GM12892 (cell line): ENCODE measurements at regions not wholly inside any gene's neighbourhood (a gene's known extent, or its start where the extent isn't known, plus 50 kb on each side); places are given as distances from the start of the nearest gene placed in this dataset.

Experiments
- DNase-seq: peaks from one replicate; pipeline ENCODE4 v3.0.0; 2011; ENCODE audit not compliant: insufficient read length
- FAIRE-seq: peaks from 2 replicates; lab custom pipeline; 2011; peaks lifted over from hg19 to GRCh38; lab: Jason Lieb, UNC
- POLR2A ChIP-seq: IDR thresholded peaks from 2 replicates; pipeline ENCODE4 v1.6.1; 2011; ENCODE audit warnings: low read depth, low read length, control low read depth
- POLR2AphosphoS5 ChIP-seq: IDR thresholded peaks from 2 replicates; pipeline ENCODE4 v1.6.1; 2011; ENCODE audit warnings: low read depth, low read length, control low read depth
- TAF1 ChIP-seq: IDR thresholded peaks from 2 replicates; pipeline ENCODE4 v1.6.1; 2011; ENCODE audit warnings: low read depth, mild to moderate bottlenecking, control low read depth, low read length, borderline replicate concordance

DNA sequence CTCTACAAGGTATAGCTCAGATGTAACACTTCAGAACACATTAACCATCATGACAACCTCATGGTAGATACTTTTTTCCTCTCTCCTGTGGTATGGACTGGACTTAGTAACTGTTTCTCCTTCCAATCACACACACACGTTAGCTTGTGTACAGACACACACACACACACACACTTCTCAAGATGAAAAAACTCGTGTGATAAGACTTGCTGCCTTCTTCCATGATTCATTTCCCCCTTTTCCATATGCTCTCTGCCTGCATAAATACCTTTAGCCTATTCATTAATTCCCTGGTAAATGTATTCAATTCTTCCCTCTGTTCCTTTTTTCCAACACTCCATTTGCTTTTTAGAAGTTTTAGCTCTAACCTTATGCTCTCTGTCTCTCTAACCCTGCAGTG, 118.9 kb upstream of the TANK start:
- no peak for DNase-seq
- FAIRE-seq: no peak

DNA sequence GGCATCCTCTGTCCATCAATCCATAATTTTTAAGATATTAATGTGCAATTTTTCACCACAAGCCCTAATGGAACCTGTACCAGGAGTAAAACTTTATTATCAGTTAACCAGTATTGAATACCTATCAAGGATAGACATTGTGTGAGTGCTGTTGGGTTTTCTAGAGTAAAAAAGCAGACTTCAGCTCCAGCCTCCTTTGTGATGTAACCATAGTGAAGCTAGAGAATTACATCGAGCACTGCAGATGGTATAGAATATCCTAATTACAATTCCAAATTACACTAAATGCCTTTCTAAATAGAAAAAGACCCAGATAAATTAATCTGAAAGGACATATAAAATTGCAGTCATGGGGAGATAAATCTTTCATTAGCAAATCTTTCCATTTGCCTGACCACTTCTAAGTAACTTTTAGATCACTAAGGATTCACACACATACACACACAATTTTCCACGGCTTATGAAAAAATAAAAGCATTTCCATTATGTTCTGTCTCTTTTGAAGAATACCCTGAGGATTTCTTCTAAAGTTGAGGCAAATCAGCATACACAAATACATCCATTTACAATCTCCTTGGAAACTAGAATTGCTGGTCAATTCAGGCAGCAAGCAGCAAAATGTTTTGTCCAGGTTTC, 117.1 kb upstream of the TANK start:
- no peak for FAIRE-seq
- TF ChIP-seq TAF1 (no peak), POLR2AphosphoS5 (no peak), POLR2A (no peak)
- no peak for DNase-seq

More for the DNA sequence above, 118.9 kb upstream of the TANK start:
- no peak for TF ChIP-seq POLR2A
- TF ChIP-seq POLR2AphosphoS5: no peak
- no peak for TF ChIP-seq TAF1

DNA sequence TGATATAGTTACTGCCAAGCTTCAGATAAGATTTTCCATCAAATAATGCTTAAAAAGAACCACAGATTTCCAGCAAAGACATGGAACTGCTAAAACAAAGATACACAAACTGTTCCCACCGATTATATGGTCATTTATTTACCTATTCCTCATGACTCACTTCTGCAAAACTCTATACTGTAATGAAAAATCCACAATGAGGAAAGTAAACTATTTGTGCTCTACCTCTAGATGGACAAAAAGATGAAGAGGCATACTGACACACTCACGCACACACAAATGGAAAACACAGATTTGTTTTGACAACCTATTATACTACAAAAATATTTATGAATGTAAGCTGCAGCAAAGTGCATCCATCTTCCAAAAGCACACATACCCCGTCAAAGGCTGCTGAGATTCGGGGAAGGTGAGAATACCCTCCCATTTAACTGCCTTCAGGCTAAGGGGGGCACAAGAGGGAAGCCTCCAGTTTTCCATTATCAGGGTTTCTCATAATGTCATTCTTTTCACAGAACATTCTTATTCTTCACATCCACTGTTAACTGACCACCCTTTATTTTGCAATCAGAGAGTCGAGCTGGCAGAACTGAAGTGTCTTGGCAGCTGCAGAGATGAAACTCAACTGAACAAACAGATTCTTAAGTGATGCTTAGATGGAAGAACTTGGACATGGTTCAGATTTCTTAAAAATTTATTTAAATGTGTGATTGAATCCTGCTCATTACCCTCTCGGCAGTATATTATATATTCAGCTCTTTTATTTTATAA, 115.9 kb upstream of the TANK start:
- FAIRE-seq: no peak
- TF ChIP-seq TAF1: no peak
- TF ChIP-seq POLR2AphosphoS5: no peak
- no peak for TF ChIP-seq POLR2A

DNA sequence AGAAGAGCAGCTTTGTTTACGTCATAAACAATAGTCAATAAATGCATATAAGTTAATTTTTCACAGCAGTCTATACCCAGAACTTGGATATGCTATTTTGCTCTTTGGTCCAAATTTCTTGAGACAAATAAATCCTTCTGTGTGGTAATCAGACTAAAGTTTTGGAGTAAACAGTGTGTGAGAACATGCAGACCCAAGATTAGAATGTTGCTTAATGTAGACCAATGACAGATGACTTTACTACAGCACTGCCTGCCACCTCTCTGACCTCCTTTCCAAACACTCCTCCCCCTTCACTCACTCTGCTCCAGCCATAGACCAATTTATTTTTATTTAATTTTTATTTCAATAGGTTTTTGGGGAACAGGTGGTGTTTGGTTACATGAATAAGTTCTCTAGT, 115.3 kb upstream of the TANK start:
- DNase-seq (no peak), FAIRE-seq (no peak)
- TF ChIP-seq POLR2A (no peak), POLR2AphosphoS5 (no peak), TAF1 (no peak)

More for the DNA sequence above, 115.9 kb upstream of the TANK start:
- no peak for DNase-seq

DNA sequence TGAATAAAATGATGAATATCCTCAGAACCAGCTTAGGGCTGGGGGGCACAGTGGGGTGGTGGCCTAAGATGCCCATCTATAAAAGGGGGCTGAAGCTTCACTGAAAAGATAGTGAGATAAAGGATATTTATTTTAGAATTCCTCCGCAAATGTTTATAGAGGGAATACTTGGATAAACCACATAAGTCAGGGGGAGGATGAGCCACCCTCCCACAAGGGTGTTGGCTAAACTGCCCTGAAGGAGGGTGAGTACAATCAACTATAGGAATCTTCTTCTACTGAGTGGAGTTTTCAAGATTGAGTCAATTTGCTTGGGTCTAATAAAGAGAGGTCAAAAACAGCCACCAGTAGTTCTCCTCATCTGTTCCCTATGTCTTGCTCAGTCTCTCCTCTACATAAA, 114.5 kb upstream of the TANK start:
- FAIRE-seq (no peak), DNase-seq (no peak)
- no peak for TF ChIP-seq POLR2AphosphoS5
- TF ChIP-seq POLR2A: no peak
- TF ChIP-seq TAF1: no peak

DNA sequence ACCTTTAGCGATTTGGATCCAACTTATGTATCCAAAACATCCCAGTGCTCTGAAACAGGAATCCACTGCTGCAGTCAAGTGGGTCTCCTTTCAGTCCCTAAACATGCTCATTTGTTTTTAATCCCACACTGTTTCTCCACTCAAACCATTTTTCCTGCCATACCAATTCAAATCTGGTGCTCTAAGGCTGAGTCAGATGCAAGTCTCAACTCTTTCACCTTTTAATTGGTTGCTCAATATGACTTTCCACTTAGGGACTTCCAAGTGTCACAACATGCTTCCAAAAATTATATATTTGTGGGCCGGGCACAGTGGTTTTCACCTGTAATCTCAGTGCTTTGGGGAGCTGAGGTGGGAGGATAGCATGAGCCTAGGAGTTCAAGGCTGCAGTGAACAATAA, 113.4 kb upstream of the TANK start:
- TF ChIP-seq TAF1: no peak
- FAIRE-seq (no peak), DNase-seq (no peak)

DNA sequence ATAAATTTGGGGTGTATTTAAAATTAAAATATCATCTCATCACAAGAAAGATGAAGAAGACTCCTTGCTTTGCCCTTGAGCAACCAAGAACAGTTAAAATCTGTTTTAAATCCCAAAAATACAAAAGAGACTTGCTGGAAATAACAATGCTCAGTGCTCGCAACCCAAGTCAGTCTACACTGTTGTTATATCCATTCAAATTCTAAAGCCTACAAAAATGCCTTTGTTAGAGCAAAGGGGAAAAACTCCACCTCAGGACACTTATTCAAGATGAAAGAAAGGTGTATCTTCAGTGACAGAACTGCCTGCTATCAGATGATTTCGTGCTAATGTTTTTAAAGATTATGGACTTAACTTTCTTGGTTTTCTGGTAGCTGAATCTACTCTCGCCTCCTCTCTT, 111.9 kb upstream of the TANK start:
- TF ChIP-seq POLR2AphosphoS5 (no peak), POLR2A (no peak), TAF1 (no peak)
- FAIRE-seq (peak; percentile 17), DNase-seq (no peak)

DNA sequence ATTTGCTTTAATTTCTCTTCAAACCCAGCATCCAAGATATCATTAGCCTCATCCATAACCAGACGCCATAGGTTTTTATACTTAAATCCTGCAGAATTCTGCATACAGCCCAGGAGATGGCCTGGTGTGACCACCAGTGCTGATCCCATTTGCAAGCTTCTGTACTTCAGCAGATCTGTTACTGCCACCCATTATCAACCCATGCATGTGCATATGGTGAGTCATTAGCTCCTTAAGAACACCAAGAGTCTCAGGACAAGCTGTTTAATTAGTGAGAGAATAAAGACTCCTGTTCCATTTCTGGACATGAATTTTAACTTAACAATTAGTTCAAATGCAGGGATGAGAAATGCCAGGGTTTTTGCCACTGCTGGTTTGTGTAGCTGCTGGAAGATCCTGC, 110.7 kb upstream of the TANK start:
- FAIRE-seq: no peak
- no peak for DNase-seq
- no peak for TF ChIP-seq TAF1
- no peak for TF ChIP-seq POLR2AphosphoS5
- no peak for TF ChIP-seq POLR2A

DNA sequence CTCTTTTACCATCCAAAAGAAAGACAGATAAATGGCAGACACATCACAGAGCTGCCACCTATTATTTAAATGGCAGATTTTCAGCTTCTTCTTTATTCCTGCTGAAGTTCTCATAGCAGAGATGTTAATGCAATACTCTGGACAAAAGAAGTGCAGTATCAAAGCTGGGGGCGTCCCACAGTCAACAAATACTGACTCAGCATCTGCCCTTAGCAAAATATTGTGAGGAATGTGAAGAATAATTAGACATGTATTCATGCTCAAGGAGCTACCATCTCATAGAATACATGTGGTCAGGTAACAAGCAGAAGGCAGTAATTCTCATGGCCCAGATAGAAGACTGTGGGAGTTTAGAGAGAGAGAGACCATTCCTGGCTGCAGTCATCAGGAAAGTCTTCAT, 108.0 kb upstream of the TANK start:
- DNase-seq (no peak), FAIRE-seq (no peak)
- TF ChIP-seq POLR2A: no peak
- no peak for TF ChIP-seq TAF1
- no peak for TF ChIP-seq POLR2AphosphoS5

DNA sequence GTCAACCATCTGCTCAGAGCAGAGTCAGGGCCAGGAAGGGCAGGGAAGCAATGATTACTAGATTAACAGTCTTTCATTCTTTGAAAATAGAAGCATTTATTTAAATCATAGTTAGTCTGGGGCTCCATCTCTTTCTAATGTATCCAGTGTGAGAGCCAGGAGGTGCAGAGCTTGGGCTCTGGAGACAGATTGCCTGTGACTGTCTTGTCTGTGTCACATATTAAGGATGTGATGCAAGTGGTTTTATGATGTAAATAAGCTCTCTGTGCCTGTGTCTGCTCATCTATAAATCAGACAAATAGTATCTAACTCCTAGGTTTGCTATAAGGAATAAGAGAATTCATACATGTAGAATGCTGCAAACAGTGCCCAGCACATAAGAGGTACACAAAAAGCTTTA, 104.9 kb upstream of the TANK start:
- TF ChIP-seq POLR2A (no peak), POLR2AphosphoS5 (no peak), TAF1 (no peak)
- no peak for FAIRE-seq
- DNase-seq: no peak

DNA sequence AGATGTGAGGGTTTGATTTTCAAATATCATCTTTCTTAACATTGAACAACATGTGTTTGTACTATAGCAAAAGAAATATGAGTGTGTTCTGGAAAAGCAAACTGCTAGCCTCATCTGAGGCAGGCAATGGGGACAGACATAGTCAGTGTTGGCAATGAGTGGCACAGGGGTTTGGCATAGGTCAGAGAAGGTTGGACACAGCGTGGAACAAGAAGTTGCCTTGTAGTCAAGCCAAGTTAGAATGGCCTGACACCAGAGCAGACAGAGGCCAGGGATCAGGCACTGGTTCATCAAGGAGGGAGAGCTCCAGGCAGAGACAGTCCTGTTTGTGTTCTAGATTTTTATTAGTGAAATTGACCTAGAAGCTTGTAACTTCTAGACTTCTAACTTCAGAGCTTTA, 100.8 kb upstream of the TANK start:
- FAIRE-seq: no peak
- DNase-seq: no peak
- no peak for TF ChIP-seq TAF1
- TF ChIP-seq POLR2A: no peak
- TF ChIP-seq POLR2AphosphoS5: no peak

DNA sequence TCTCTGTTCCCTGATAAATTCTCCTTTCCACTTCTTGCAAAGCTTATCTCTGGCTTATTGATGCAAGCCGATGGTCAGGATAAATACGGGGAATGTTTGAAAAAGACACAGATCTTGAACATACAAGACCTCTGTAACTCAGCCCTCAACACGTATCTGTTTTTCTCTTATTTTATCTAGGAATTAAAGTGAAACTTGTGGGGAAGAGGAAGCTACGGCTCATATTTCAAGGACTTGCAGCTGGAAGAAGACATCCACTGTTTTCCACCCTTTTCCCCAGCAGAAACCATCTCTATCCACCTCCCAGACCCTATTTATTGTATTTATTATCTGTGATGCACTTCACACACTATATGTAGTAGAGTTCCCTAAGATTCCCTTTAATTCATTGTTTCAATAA, 98.4 kb upstream of the TANK start:
- FAIRE-seq (no peak), DNase-seq (no peak)
- no peak for TF ChIP-seq TAF1
- no peak for TF ChIP-seq POLR2A
